GM19351 (cell line): ENCODE measurements at regions not wholly inside any gene's neighbourhood (a gene's known extent, or its start where the extent isn't known, plus 50 kb on each side); places are given as distances from the start of the nearest gene placed in this dataset.
A peak's percentile ranks its signal among the peaks of the same experiment; 100 is the strongest.

Experiments
- ATAC-seq: cut with Tn5 transposase; IDR thresholded peaks from one replicate; pipeline ENCODE4 v1.9.1; 2021; ENCODE audit warnings: mild to moderate bottlenecking, moderate library complexity; ENCODE audit not compliant: unreplicated experiment

- ATAC-seq = peak; percentile 26
Observed at GRCh38 chrX:46447384-46447783, 97.8 kb downstream of the ZNF674 start.

GRCh38 chrX:46446727-46447378, 98.4 kb downstream of the ZNF674 start:
- peak; percentile 92 for ATAC-seq

DNA sequence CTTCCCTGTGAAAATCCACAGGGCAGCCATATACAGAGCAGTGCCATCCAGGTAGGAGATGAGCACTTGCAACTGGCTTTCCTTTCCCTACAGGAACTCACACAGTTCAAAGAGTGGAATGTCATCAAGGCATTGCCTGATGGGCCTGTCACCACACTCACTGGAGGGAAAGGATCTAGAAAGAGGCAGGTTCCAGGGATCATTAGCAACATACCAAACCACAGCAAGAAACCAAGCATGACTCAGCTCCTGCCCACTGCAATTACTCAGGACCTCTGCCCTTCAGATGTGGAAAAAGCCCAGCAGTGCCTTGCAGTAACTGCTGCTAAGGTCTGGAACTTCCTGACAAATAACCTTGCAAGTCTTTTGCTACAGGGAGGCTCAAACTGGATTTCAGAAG, 101.2 kb downstream of the ZNF674 start:
- no peak for ATAC-seq

DNA sequence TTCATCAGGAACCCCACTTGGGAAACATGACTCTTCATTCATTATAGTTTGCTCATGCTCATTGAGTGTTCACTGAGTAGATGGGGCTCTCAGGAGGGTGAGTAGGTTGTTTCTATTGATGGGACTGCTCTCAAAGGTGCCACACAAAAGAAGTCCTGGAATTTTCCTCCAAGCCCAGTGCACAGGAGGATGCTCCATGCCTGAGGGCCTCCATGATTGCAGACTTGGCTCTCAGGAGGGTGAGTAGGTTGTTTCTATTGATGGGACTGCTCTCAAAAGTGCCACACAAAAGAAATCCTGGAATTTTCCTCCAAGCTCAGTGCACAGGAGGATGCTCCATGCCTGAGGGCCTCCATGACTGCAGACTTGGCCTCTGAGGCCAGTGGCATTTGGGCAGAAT, 108.5 kb downstream of the ZNF674 start:
- ATAC-seq = no peak

DNA sequence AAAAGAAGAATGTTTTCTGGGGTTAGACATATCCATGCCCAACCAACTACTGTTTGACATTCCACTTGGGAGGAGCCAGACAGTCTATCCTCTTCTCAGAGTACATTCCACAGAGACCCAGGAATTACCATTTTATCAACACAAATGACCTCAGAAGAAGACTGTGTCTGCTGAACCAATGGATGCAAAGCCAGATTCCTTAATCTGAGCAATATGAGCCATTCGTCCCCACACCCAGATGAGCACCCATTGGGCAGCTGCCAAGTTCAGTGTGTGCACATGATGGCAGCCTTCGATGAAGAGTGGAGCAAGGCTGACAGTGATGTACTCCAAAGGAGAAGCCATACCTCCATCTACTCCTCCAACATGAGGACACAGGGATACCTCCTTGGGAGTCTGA, 111.3 kb downstream of the ZNF674 start:
- no peak for ATAC-seq

DNA sequence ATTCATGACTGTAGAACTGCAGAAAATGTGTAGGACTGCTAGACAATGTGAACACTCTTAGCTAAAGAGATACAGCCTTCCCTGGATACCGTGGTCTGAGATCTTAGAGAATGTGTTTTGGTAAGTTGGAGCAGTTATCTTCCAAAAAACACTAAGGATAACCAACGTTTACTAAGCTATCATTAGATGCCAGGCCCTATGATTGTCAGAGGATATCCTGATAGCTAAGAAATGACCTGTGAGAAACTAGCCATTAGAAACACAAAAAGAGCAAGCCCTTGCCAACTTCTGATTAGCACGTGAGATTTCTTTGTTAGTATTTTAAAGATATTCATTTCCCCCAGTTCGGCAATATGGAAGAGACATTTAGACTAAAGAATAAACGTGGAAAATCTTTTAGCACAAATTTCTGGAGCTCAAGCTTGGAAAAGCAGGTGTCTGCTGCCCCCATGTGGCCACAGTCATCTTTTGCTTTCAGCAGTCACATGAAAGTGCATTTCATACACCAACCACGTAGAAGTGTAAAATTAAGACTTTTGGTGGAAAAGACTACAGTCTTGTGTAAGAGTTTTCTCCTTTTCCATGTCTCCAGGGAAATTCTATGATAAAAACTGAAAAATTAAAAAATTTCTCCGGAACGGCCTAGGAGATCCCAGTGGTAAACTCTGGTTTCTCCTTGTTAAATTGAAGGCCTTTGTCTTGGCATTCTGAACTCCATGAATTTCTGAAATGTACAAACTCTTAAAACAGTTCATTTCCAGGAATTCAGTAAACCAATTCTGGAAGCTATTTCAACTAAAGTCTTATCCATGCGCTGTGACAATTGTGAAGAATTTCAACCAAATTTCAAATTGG, 136.4 kb downstream of the ZNF674 start:
- no peak for ATAC-seq

GRCh38 chrX:46407753-46408130, 137.5 kb downstream of the ZNF674 start:
- no peak for ATAC-seq

GRCh38 chrX:46407036-46407752, 138.0 kb downstream of the ZNF674 start:
- no peak for ATAC-seq

- no peak for ATAC-seq
Observed at GRCh38 chrX:46404774-46405173, 140.4 kb downstream of the ZNF674 start.

- ATAC-seq = no peak
Observed at GRCh38 chrX:46400530-46401443, 144.4 kb downstream of the ZNF674 start.

- no peak for ATAC-seq
Observed at GRCh38 chrX:46398874-46399273, 146.3 kb downstream of the ZNF674 start.

DNA sequence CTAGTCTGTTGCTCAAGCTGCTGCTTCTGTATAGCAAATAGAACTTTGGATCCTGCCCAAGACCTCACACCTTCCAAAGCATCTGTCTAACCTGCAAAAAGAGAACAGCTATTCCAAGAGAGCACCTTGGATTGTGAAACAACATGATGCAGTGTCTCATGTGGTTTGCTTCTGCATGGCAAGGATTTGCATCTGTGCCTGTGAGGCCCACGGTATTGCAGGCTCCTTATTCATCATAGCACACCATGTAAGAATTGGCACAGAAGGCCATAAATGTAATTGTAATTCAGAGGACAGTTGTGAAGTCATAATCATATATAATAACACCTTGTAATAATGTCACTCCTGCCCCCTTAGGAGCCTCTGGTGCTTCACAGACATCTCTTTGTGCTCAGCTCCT, 147.1 kb downstream of the ZNF674 start:
- ATAC-seq = no peak

DNA sequence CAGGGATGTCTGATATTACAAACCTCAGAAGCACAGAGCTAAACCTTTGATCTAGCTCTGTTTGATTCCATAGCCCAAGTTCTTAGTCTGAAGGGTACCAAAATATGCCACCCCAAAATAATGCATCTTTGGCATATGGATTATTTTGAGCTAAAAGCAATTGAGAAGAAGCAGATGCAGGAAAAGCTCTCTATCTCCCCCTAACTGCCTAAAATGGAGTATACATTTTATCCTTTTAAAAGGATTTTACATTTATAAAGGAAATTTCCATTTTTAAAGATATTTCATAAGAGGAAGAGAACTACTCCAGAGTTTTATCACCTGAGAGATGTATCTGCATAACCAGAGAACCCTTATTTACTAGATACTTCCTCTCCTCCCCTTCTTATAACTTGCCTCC, 158.7 kb downstream of the ZNF674 start:
- no peak for ATAC-seq

DNA sequence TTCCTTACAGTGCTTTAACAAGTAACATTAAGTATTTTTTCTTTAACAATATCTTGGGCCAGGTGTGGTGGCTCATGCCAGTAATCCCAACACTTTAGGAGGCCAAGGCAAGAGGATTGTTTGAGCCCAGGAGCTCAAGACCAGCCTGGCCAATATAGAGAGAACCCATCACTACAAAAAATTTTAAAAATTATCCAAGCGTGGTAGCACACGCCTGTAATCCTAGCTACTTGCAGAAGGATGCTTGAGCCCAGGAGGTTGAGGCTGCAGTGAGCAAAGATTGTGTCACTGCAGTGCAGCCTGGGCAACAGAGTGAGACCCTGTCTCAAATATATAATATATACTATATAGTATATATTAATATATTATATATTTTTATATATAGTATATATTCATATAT, 162.2 kb downstream of the ZNF674 start:
- no peak for ATAC-seq

- no peak for ATAC-seq
Observed at GRCh38 chrX:46382595-46382994, 162.6 kb downstream of the ZNF674 start.

- ATAC-seq = peak; percentile 78
Observed at GRCh38 chrX:46381630-46382029, 163.6 kb downstream of the ZNF674 start.

- ATAC-seq = no peak
Observed at GRCh38 chrX:46380148-46380752, 165.0 kb downstream of the ZNF674 start.

GRCh38 chrX:46376246-46376885, 168.9 kb downstream of the ZNF674 start:
- ATAC-seq = no peak

DNA sequence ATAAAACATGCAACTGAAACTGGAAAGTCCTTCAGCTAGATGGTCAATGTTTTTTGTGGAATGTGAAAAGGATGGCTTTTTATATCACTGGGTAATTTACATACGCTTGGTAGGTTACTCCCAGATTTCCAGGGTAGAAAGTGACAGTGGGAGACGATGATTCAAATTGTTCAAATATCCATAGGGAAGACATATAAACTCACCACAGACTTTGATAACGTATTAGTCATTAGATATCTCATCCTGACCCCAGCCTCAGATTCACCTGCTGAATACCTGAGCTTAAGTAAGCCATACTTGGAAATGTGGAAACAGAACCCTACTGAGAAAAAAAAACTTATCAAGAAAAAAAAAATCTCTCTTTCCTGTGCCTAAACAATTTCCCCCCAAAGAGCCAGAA, 169.4 kb downstream of the ZNF674 start:
- ATAC-seq = no peak

GRCh38 chrX:46374371-46374770, 170.8 kb downstream of the ZNF674 start:
- ATAC-seq = no peak
